Right renal cortex interstitium (tissue), 3 donors: ENCODE measurements at regions not wholly inside any gene's neighbourhood (a gene's known extent, or its start where the extent isn't known, plus 50 kb on each side); places are given as distances from the start of the nearest gene placed in this dataset.
A peak's percentile ranks its signal among the peaks of the same experiment; 100 is the strongest.
"Not testable (repeated sequence)": the region's sequence is repeated elsewhere in the genome, so short reads cannot be mapped to it uniquely, and the experiment has no call there.

Experiments used
- DNase-seq, 3 donors: peaks; one replicate each; pipeline ENCODE4 v3.0.0-alpha.2; 2013; ENCODE audit warnings: low read depth in 3 of 3, low spot score in 2 of 3

- DNase-seq: no peak
Observed at GRCh38 chr17:68782789-68783188, 172.4 kb downstream of the ABCA8 start.

GRCh38 chr17:68780596-68780995 is 174.6 kb downstream of the ABCA8 start:
- no peak for DNase-seq

- DNase-seq: no peak
Observed at GRCh38 chr17:68778726-68779125, 176.5 kb downstream of the ABCA8 start.

GRCh38 chr17:68777856-68778694 is 176.9 kb upstream of the FAM20A start:
- no peak for DNase-seq

- peak; percentile 51 to 61 (median 60) for DNase-seq
Observed at GRCh38 chr17:68777243-68777855, 176.2 kb upstream of the FAM20A start.

- DNase-seq: no peak
Observed at GRCh38 chr17:68776451-68776850, 175.3 kb upstream of the FAM20A start.

GRCh38 chr17:68775969-68776368 is 174.8 kb upstream of the FAM20A start:
- DNase-seq: no peak

- no peak for DNase-seq
Observed at GRCh38 chr17:68775318-68775717, 174.2 kb upstream of the FAM20A start.

GRCh38 chr17:68771867-68772515 is 170.8 kb upstream of the FAM20A start:
- no peak for DNase-seq

- DNase-seq: no peak
Observed at GRCh38 chr17:68768804-68769203, 167.6 kb upstream of the FAM20A start.

GRCh38 chr17:68766640-68767039 is 165.5 kb upstream of the FAM20A start:
- DNase-seq: no peak

- no peak for DNase-seq
Observed at GRCh38 chr17:68763562-68763961, 162.4 kb upstream of the FAM20A start.

GRCh38 chr17:68762911-68763310 is 161.7 kb upstream of the FAM20A start:
- DNase-seq: no peak

- DNase-seq: no peak
Observed at GRCh38 chr17:68760141-68760475, 158.9 kb upstream of the FAM20A start.

GRCh38 chr17:68759343-68760140 is 158.4 kb upstream of the FAM20A start:
- peak; percentile 78 to 85 (median 80) for DNase-seq

GRCh38 chr17:68759002-68759342 is 157.8 kb upstream of the FAM20A start:
- no peak for DNase-seq

GRCh38 chr17:68757866-68758757 is 156.9 kb upstream of the FAM20A start:
- DNase-seq: not testable (repeated sequence)

- DNase-seq: no peak
Observed at GRCh38 chr17:68753985-68754769, 153.0 kb upstream of the FAM20A start.

GRCh38 chr17:68750208-68750562 is 149.0 kb upstream of the FAM20A start:
- DNase-seq: no peak
